Hematopoietic multipotent progenitor cell treated with erythropoietin and hydrocortisone succinate and interleukin-3 and kit ligand, for 6 days (in vitro differentiated cells): ENCODE measurements at regions not wholly inside any gene's neighbourhood (a gene's known extent, or its start where the extent isn't known, plus 50 kb on each side); places are given as distances from the start of the nearest gene placed in this dataset.

Experiments used
- DNase-seq: peaks from one replicate; pipeline ENCODE4 v3.0.0-alpha.2; 2015

- no peak for DNase-seq
Observed at GRCh38 chr20:56976336-56976735, 290.1 kb downstream of the BMP7 start.

- DNase-seq = no peak
Observed at GRCh38 chr20:56978475-56978874, 288.0 kb downstream of the BMP7 start.

GRCh38 chr20:56979125-56979524, 287.3 kb downstream of the BMP7 start:
- no peak for DNase-seq

- DNase-seq = no peak
Observed at GRCh38 chr20:56981301-56981700, 285.1 kb downstream of the BMP7 start.

- DNase-seq = no peak
Observed at GRCh38 chr20:56983813-56984212, 282.6 kb downstream of the BMP7 start.

GRCh38 chr20:56985066-56985685, 281.3 kb downstream of the BMP7 start:
- DNase-seq = no peak

GRCh38 chr20:56986476-56986875, 280.0 kb downstream of the BMP7 start:
- no peak for DNase-seq

GRCh38 chr20:56986931-56987720, 279.3 kb downstream of the BMP7 start:
- DNase-seq = no peak

GRCh38 chr20:56987986-56988385, 278.5 kb downstream of the BMP7 start:
- no peak for DNase-seq

- no peak for DNase-seq
Observed at GRCh38 chr20:56988446-56988845, 278.0 kb downstream of the BMP7 start.

GRCh38 chr20:56989516-56989915, 276.9 kb downstream of the BMP7 start:
- DNase-seq = no peak

- DNase-seq = no peak
Observed at GRCh38 chr20:56993020-56993559, 273.4 kb downstream of the BMP7 start.

- DNase-seq = no peak
Observed at GRCh38 chr20:56994006-56994405, 272.4 kb downstream of the BMP7 start.

GRCh38 chr20:56995149-56995548, 271.3 kb downstream of the BMP7 start:
- DNase-seq = no peak

- DNase-seq = peak; percentile 26
Observed at GRCh38 chr20:56995635-56996075, 270.8 kb downstream of the BMP7 start.

- no peak for DNase-seq
Observed at GRCh38 chr20:56996533-56996932, 269.9 kb downstream of the BMP7 start.

- no peak for DNase-seq
Observed at GRCh38 chr20:56998438-56998837, 268.0 kb downstream of the BMP7 start.

GRCh38 chr20:57000441-57000968, 265.9 kb downstream of the BMP7 start:
- DNase-seq = no peak

- no peak for DNase-seq
Observed at GRCh38 chr20:57001126-57001767, 265.2 kb downstream of the BMP7 start.

GRCh38 chr20:57002066-57002570, 264.3 kb downstream of the BMP7 start:
- no peak for DNase-seq

- DNase-seq = no peak
Observed at GRCh38 chr20:57003012-57003411, 263.4 kb downstream of the BMP7 start.

- DNase-seq = no peak
Observed at GRCh38 chr20:57004416-57004815, 262.0 kb downstream of the BMP7 start.
